ENCODE measurements at regions not wholly inside any gene's neighbourhood (a gene's known extent, or its start where the extent isn't known, plus 50 kb on each side); places are given as distances from the start of the nearest gene placed in this dataset.

DNA sequence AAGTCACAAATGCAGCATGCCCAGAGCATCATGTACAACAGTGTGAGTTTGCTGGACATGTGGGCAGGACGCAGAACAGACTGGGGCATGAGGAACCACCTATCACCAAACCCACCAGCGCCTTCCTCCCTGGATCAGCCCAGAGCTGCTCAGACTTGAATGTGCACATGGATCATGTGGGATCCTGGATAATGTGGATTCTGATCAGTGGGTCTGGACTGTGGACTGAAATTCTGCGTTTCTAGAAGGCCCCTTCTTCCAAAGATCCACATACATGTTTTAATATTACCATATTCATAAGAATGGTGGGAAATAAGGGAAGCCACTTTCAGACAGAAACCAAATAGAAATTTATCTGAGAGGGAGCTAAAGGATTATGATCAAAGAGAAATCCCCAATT lies 85.6 kb upstream of the VPREB1 start:
- Histone ChIP-seq H3K4me1 (no peaks in the 10 kb centered on the region), H3K27me3 (peaks cover 0 to 8% (median 0%) of the 10 kb centered on the region in 3 donors), H3K9me3 (no peaks in the 10 kb centered on the region), H3K4me3 (no peak overlapping the region), H3K27ac (no peak overlapping the region), H3K36me3 (no peaks in the 10 kb centered on the region)
- WGBS, 2 donors = 42 to 46% methylated on average over 3 of the region's 3 CpGs
- DNase-seq = no peak
- intact Hi-C loops (cut with DNase I) = no loop called here
- TF ChIP-seq EP300 (IDR thresholded peaks at IDR 0.05) (no peak), POLR2AphosphoS5 (IDR thresholded peaks at IDR 0.05) (no peak), POLR2A (IDR thresholded peaks at IDR 0.05) (no peak)
- TF ChIP-seq, protein P1, sequence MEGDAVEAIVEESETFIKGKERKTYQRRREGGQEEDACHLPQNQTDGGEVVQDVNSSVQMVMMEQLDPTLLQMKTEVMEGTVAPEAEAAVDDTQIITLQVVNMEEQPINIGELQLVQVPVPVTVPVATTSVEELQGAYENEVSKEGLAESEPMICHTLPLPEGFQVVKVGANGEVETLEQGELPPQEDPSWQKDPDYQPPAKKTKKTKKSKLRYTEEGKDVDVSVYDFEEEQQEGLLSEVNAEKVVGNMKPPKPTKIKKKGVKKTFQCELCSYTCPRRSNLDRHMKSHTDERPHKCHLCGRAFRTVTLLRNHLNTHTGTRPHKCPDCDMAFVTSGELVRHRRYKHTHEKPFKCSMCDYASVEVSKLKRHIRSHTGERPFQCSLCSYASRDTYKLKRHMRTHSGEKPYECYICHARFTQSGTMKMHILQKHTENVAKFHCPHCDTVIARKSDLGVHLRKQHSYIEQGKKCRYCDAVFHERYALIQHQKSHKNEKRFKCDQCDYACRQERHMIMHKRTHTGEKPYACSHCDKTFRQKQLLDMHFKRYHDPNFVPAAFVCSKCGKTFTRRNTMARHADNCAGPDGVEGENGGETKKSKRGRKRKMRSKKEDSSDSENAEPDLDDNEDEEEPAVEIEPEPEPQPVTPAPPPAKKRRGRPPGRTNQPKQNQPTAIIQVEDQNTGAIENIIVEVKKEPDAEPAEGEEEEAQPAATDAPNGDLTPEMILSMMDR (IDR thresholded peaks at IDR 0.05) = no peak

DNA sequence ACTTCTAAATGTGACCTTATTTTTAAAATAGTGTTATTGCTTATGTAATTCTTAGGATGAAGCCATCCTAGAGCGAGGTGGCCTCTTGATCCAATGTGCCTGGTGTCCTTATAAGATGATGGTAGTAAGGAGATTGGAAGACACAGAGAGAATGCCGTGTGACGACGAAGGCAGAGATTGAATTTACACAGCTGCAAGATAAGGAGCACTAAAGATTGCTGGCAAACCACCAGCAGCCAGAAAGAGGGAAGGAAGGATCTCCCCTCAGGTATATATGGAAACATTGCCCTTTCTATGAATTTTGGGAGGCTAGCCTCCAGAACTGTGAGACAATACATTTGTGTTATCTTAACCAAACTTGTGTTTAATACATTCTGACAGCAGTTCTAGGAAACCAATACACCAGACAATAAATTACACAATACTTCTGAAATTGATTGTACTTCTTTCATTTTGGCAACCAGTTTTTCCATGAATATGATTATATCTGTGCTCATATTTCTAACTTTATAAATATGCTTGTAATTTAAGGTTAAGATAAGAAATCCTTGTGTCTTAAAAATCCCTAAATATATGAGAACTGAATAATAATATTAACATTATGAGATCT lies 86.3 kb upstream of the VPREB1 start:
- H3K27ac ChIP-seq = no peak overlapping the region
- no peak for TF ChIP-seq POLR2A (IDR thresholded peaks at IDR 0.05)
- no peaks in the 10 kb centered on the region for H3K4me1 ChIP-seq
- H3K27me3 ChIP-seq = peaks cover 0 to 4% (median 0%) of the 10 kb centered on the region in 3 donors
- no peaks in the 10 kb centered on the region for H3K36me3 ChIP-seq
- 13 to 72% methylated on average over 4 of the region's 4 CpGs for WGBS, 2 donors
- H3K9me3 ChIP-seq = no peaks in the 10 kb centered on the region
- intact Hi-C loops (cut with DNase I) = no loop called here
- no peak overlapping the region for H3K4me3 ChIP-seq
- DNase-seq = no peak

DNA sequence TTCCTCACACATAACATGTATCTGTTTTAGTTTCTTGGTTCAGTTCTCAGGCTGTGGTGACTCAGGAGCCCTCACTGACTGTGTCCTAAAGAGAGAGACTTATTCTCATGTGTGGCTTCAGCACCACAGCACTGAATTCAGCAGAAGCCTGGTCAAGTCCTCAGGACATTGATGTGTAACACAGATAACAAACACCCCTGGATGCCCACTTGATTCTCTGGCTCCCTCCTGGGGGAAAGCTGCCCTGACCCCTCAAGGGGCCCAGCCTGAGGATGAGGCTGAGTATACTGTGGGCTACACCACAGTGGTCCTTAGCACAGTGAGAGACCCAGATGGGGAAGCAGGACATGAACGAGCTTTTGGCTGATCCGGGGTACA lies 87.2 kb upstream of the VPREB1 start:
- TF ChIP-seq POLR2AphosphoS5 (IDR thresholded peaks at IDR 0.05) = no peak
- no peak for TF ChIP-seq POLR2A (IDR thresholded peaks at IDR 0.05)
- TF ChIP-seq, protein P1 (IDR thresholded peaks at IDR 0.05) = no peak
- TF ChIP-seq EP300 (IDR thresholded peaks at IDR 0.05) = no peak
- Histone ChIP-seq H3K9me3 (no peaks in the 10 kb centered on the region), H3K4me1 (no peaks in the 10 kb centered on the region), H3K4me3 (no peak overlapping the region), H3K27ac (no peak overlapping the region), H3K36me3 (no peaks in the 10 kb centered on the region), H3K27me3 (no peaks in the 10 kb centered on the region)
- WGBS, 2 donors = 90 to 92% methylated on average over 2 of the region's 2 CpGs
- no peak for DNase-seq
- intact Hi-C loops (cut with DNase I) = no loop called here

DNA sequence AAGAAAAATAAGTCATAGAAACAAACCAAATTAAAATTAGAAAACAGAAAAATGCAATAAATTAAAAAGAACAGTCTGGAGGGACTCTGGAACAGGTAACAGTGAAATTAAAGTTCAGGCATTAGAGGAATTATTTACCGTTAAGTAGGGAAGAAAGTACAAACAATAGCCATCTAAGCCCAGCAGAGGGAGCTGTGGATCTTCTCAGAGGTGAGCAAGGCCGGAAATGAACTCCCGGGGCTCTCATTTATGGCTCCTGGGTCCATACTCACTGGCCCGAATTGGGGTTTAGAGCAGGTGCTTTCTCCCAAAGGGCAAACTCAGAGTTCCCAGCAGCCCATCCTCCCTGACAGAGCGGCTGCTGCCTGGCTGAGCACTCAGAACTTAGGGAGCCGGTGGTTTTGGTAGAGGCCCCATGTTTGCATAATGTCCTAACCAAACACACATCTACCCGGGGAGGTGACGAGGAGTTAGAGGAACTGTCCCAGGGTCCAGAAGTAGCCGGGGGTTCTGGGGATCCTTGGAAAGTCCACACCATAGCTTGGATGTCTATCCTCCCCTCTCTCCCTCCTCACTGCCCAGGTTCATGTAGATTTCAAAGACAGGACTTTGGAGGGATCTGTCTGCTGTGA lies 87.8 kb upstream of the VPREB1 start:
- H3K9me3 ChIP-seq = no peaks in the 10 kb centered on the region
- no peaks in the 10 kb centered on the region for H3K27me3 ChIP-seq
- intact Hi-C loops (cut with DNase I) = no loop called here
- no peaks in the 10 kb centered on the region for H3K36me3 ChIP-seq
- DNase-seq = no peak
- WGBS, 2 donors = 10 to 34% methylated on average over 9 of the region's 9 CpGs
- TF ChIP-seq POLR2A (IDR thresholded peaks at IDR 0.05) = no peak
- TF ChIP-seq, protein P1 (IDR thresholded peaks at IDR 0.05) = peak in 3 of 4 experiments; percentile 22 to 55 (median 34)
- H3K27ac ChIP-seq = no peak overlapping the region
- H3K4me1 ChIP-seq = no peaks in the 10 kb centered on the region
- H3K4me3 ChIP-seq = no peak overlapping the region

DNA sequence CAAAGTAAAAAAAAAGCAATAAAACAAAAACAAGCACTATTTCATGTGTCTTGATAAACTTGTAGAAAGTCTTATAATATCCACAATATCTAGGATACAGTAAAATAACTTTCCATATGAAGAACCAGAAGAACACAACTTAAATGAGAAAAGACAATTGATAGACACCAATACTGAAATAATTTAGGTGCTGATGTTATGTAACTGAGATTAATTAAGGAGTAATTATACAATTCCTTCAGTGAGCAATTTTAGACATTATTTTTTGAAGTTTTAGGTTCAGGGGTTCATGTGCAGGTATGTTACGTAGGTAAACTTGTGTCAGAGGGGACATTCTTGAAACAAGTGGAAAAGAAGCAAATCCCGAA lies 88.3 kb upstream of the VPREB1 start:
- no peak for TF ChIP-seq POLR2A (IDR thresholded peaks at IDR 0.05)
- no peak for TF ChIP-seq EP300 (IDR thresholded peaks at IDR 0.05)
- TF ChIP-seq, protein P1 (IDR thresholded peaks at IDR 0.05) = no peak
- TF ChIP-seq POLR2AphosphoS5 (IDR thresholded peaks at IDR 0.05) = no peak
- WGBS, 2 donors = 27 to 45% methylated on average over 2 of the region's 2 CpGs

More for the DNA sequence above, 88.3 kb upstream of the VPREB1 start:
- H3K4me3 ChIP-seq = no peak overlapping the region
- no peaks in the 10 kb centered on the region for H3K27me3 ChIP-seq
- intact Hi-C loops (cut with DNase I) = no loop called here
- no peaks in the 10 kb centered on the region for H3K36me3 ChIP-seq
- no peak for DNase-seq
- H3K27ac ChIP-seq = no peak overlapping the region
- H3K9me3 ChIP-seq = no peaks in the 10 kb centered on the region
- no peaks in the 10 kb centered on the region for H3K4me1 ChIP-seq

Data from sigmoid colon (tissue), 6 donors.